ENCODE measurements at regions not wholly inside any gene's neighbourhood (a gene's known extent, or its start where the extent isn't known, plus 50 kb on each side); places are given as distances from the start of the nearest gene placed in this dataset.
"Not testable (repeated sequence)": the region's sequence is repeated elsewhere in the genome, so short reads cannot be mapped to it uniquely, and the experiment has no call there.

GRCh38 chr3:5499404-5499803 is 311.9 kb downstream of the EDEM1 start:
- no peak for TF ChIP-seq CTCF (IDR thresholded peaks at IDR 0.05)
- no peak for TF ChIP-seq POLR2A (IDR thresholded peaks at IDR 0.05)

GRCh38 chr3:5503136-5503535 is 315.6 kb downstream of the EDEM1 start:
- 92 to 94% methylated on average over 3 of the region's 3 CpGs for WGBS, 2 donors

More at GRCh38 chr3:5499404-5499803, 311.9 kb downstream of the EDEM1 start:
- DNase-seq (ENCODE audit: low spot score in 2 of 2), result no peak
- WGBS, 2 donors, result 50% methylated on average over 1 of the region's 1 CpG
- intact Hi-C loops (cut with DNase I; ENCODE audit: low total_unique reads), result no loop called here
- H3K4me3 ChIP-seq (ENCODE audit: low read depth, poor library complexity, severe bottlenecking), result no peak overlapping the region

GRCh38 chr3:5504135-5504534 is 316.6 kb downstream of the EDEM1 start:
- H3K4me3 ChIP-seq (ENCODE audit: low read depth, poor library complexity, severe bottlenecking), result no peak overlapping the region
- intact Hi-C loops (cut with DNase I; ENCODE audit: low total_unique reads), result no loop called here
- WGBS, 2 donors, result 72 to 77% methylated on average over 5 of the region's 5 CpGs
- TF ChIP-seq CTCF (IDR thresholded peaks at IDR 0.05) (no peak), POLR2A (IDR thresholded peaks at IDR 0.05) (no peak)
- DNase-seq (ENCODE audit: low spot score in 2 of 2), result no peak

More at GRCh38 chr3:5503136-5503535, 315.6 kb downstream of the EDEM1 start:
- intact Hi-C loops (cut with DNase I; ENCODE audit: low total_unique reads), result no loop called here
- TF ChIP-seq POLR2A (IDR thresholded peaks at IDR 0.05), result no peak
- no peak for TF ChIP-seq CTCF (IDR thresholded peaks at IDR 0.05)
- no peak overlapping the region for H3K4me3 ChIP-seq (ENCODE audit: low read depth, poor library complexity, severe bottlenecking)
- no peak for DNase-seq (ENCODE audit: low spot score in 2 of 2)

- WGBS, 2 donors, result 58 to 67% methylated on average over 3 of the region's 3 CpGs
- H3K4me3 ChIP-seq (ENCODE audit: low read depth, poor library complexity, severe bottlenecking), result no peak overlapping the region
- no peak for TF ChIP-seq CTCF (IDR thresholded peaks at IDR 0.05)
- no peak for TF ChIP-seq POLR2A (IDR thresholded peaks at IDR 0.05)
- no peak for DNase-seq (ENCODE audit: low spot score in 2 of 2)
- intact Hi-C loops (cut with DNase I; ENCODE audit: low total_unique reads), result no loop called here
These were observed 317.7 kb downstream of the EDEM1 start for GRCh38 chr3:5505163-5505562.

- intact Hi-C loops (cut with DNase I; ENCODE audit: low total_unique reads), result no loop called here
- no peak overlapping the region for H3K4me3 ChIP-seq (ENCODE audit: low read depth, poor library complexity, severe bottlenecking)
- TF ChIP-seq CTCF (IDR thresholded peaks at IDR 0.05), result no peak
- TF ChIP-seq POLR2A (IDR thresholded peaks at IDR 0.05), result no peak
- WGBS, 2 donors, result 45 to 60% methylated on average over 2 of the region's 2 CpGs
- DNase-seq (ENCODE audit: low spot score in 2 of 2), result no peak
These were observed 318.5 kb downstream of the EDEM1 start for GRCh38 chr3:5505997-5506396.

- intact Hi-C loops (cut with DNase I; ENCODE audit: low total_unique reads); DNase-seq (ENCODE audit: low spot score in 2 of 2); H3K4me3 ChIP-seq (ENCODE audit: low read depth, poor library complexity, severe bottlenecking): not testable (repeated sequence)
- 89 to 91% methylated on average over 3 of the region's 3 CpGs for WGBS, 2 donors
These were observed 321.4 kb downstream of the EDEM1 start for GRCh38 chr3:5508860-5509259.
